Sigmoid colon (tissue), 6 donors: ENCODE measurements at regions not wholly inside any gene's neighbourhood (a gene's known extent, or its start where the extent isn't known, plus 50 kb on each side); places are given as distances from the start of the nearest gene placed in this dataset.

Experiments used
- DNase-seq: peaks from one replicate; pipeline ENCODE4 v3.0.0-alpha.2; 2019
- H3K27ac ChIP-seq, 4 donors: fragments of 200-600 bp; sonication (generic); one replicate each; pipeline ENCODE4 v1.5.1; 2016 to 2019; ENCODE audit warnings: mild to moderate bottlenecking in 1 of 4
- H3K27me3 ChIP-seq, 3 donors: fragments of 200-600 bp; sonication (generic); one replicate each; pipeline ENCODE4 v1.5.1; 2019; ENCODE audit warnings: mild to moderate bottlenecking in 1 of 3
- H3K36me3 ChIP-seq, 4 donors: fragments of 200-600 bp; sonication (generic); one replicate each; pipeline ENCODE4 v1.5.1; 2016 to 2019
- H3K4me1 ChIP-seq, 4 donors: fragments of 200-600 bp; sonication (generic); one replicate each; pipeline ENCODE4 v1.5.1; 2017 to 2019
- H3K4me3 ChIP-seq, 4 donors: fragments of 200-600 bp; sonication (generic); one replicate each; pipeline ENCODE4 v1.5.1; 2017 to 2019; ENCODE audit warnings: mild to moderate bottlenecking in 2 of 4, moderate library complexity in 1 of 4
- H3K9me3 ChIP-seq, 4 donors: fragments of 200-600 bp in 3 of 4; sonication (generic) in 3 of 4; one replicate each; pipeline versions ENCODE4 v1.5.1 to v1.6.1; 2013 to 2019
- CTCF ChIP-seq, 4 experiments: fragments of 450-650 bp in 3 of 4; fragments of 200-600 bp in 1 of 4; IDR thresholded peaks; one replicate each; pipeline ENCODE4 v1.5.1; 2016 to 2019; ENCODE audit warnings: antibody characterized with exemption in 4 of 4, mild to moderate bottlenecking in 3 of 4, moderate library complexity in 2 of 4
- EP300 ChIP-seq, 4 donors: sonication (generic); formaldehyde crosslinking; IDR thresholded peaks; one replicate each; pipeline ENCODE4 v1.6.1; 2017; ENCODE audit warnings: antibody characterized with exemption in 4 of 4
- POLR2A ChIP-seq, 2 donors: fragments of 450-650 bp; IDR thresholded peaks; one replicate each; pipeline ENCODE4 v1.6.1; 2016; ENCODE audit warnings: antibody characterized with exemption in 2 of 2, mild to moderate bottlenecking in 2 of 2, moderate library complexity in 2 of 2
- POLR2AphosphoS5 ChIP-seq, 4 donors: sonication (generic); formaldehyde crosslinking; IDR thresholded peaks; one replicate each; pipeline ENCODE4 v1.6.1; 2017; ENCODE audit warnings: antibody characterized with exemption in 4 of 4
- WGBS, 2 donors: extraction: QIAGEN DNeasy Blood & Tissue Kit; methylation state at CpG; one replicate each; pipeline ENCODE4 v1.1.7; 2013; 5-methylcytosine and 5-hydroxymethylcytosine counted together
- intact Hi-C: fragments of 100-400 bp; cut with DNase I; formaldehyde crosslinking; loops from one replicate; pipeline ENCODE4 v1.15.1; 2023
- donor health status: healthy with polysubstance abuse.
- donor health status: healthy.

GRCh38 chr4:22287631-22288030 lies 228.2 kb downstream of the ADGRA3 start:
- Histone ChIP-seq H3K4me3 (no peak overlapping the region), H3K27ac (no peak overlapping the region), H3K27me3 (no peaks in the 10 kb centered on the region), H3K36me3 (no peaks in the 10 kb centered on the region), H3K4me1 (no peaks in the 10 kb centered on the region), H3K9me3 (peaks cover 0 to 4% (median 0%) of the 10 kb centered on the region in 4 donors)
- TF ChIP-seq POLR2AphosphoS5 (IDR thresholded peaks at IDR 0.05), result no peak
- no peak for TF ChIP-seq POLR2A (IDR thresholded peaks at IDR 0.05)
- no peak for TF ChIP-seq EP300 (IDR thresholded peaks at IDR 0.05)
- TF ChIP-seq CTCF (IDR thresholded peaks at IDR 0.05), result no peak
- WGBS, 2 donors, result 84% methylated on average over 1 of the region's 1 CpG
- intact Hi-C loops, result no loop called here
- no peak for DNase-seq

GRCh38 chr4:22268350-22269025 lies 247.4 kb downstream of the ADGRA3 start:
- TF ChIP-seq EP300 (IDR thresholded peaks at IDR 0.05) (no peak), POLR2AphosphoS5 (IDR thresholded peaks at IDR 0.05) (no peak), POLR2A (IDR thresholded peaks at IDR 0.05) (no peak), CTCF (IDR thresholded peaks at IDR 0.05) (no peak)
- Histone ChIP-seq H3K4me1 (no peaks in the 10 kb centered on the region), H3K9me3 (no peaks in the 10 kb centered on the region), H3K27me3 (no peaks in the 10 kb centered on the region), H3K4me3 (no peak overlapping the region), H3K36me3 (no peaks in the 10 kb centered on the region), H3K27ac (no peak overlapping the region)
- intact Hi-C loops, result no loop called here
- WGBS, 2 donors, result 78 to 81% methylated on average over 10 of the region's 10 CpGs
- no peak for DNase-seq

- H3K4me3 ChIP-seq, result no peak overlapping the region
- no peaks in the 10 kb centered on the region for H3K9me3 ChIP-seq
- WGBS, 2 donors, result 89 to 91% methylated on average over 7 of the region's 7 CpGs
- no peaks in the 10 kb centered on the region for H3K4me1 ChIP-seq
- no peaks in the 10 kb centered on the region for H3K36me3 ChIP-seq
- DNase-seq, result no peak
- H3K27ac ChIP-seq, result no peak overlapping the region
- intact Hi-C loops, result no loop called here
- TF ChIP-seq POLR2AphosphoS5 (IDR thresholded peaks at IDR 0.05) (no peak), POLR2A (IDR thresholded peaks at IDR 0.05) (no peak), CTCF (IDR thresholded peaks at IDR 0.05) (no peak), EP300 (IDR thresholded peaks at IDR 0.05) (no peak)
- H3K27me3 ChIP-seq, result no peaks in the 10 kb centered on the region
Observed at GRCh38 chr4:22264261-22264660, 251.6 kb downstream of the ADGRA3 start.

GRCh38 chr4:22253431-22253830 lies 262.4 kb downstream of the ADGRA3 start:
- Histone ChIP-seq H3K27ac (no peak overlapping the region), H3K9me3 (no peaks in the 10 kb centered on the region), H3K4me3 (no peak overlapping the region), H3K4me1 (no peaks in the 10 kb centered on the region), H3K36me3 (no peaks in the 10 kb centered on the region), H3K27me3 (no peaks in the 10 kb centered on the region)
- DNase-seq, result no peak
- WGBS, 2 donors, result 28 to 56% methylated on average over 1 of the region's 1 CpG
- intact Hi-C loops, result no loop called here
- no peak for TF ChIP-seq POLR2AphosphoS5 (IDR thresholded peaks at IDR 0.05)
- TF ChIP-seq CTCF (IDR thresholded peaks at IDR 0.05), result no peak
- no peak for TF ChIP-seq POLR2A (IDR thresholded peaks at IDR 0.05)
- TF ChIP-seq EP300 (IDR thresholded peaks at IDR 0.05), result no peak

- no peak for TF ChIP-seq EP300 (IDR thresholded peaks at IDR 0.05)
- TF ChIP-seq CTCF (IDR thresholded peaks at IDR 0.05), result no peak
- TF ChIP-seq POLR2A (IDR thresholded peaks at IDR 0.05), result no peak
- TF ChIP-seq POLR2AphosphoS5 (IDR thresholded peaks at IDR 0.05), result no peak
- no peaks in the 10 kb centered on the region for H3K36me3 ChIP-seq
- no peaks in the 10 kb centered on the region for H3K27me3 ChIP-seq
- no peaks in the 10 kb centered on the region for H3K4me1 ChIP-seq
- WGBS, 2 donors, result 28 to 62% methylated on average over 2 of the region's 2 CpGs
- no peaks in the 10 kb centered on the region for H3K9me3 ChIP-seq
- H3K27ac ChIP-seq, result no peak overlapping the region
- intact Hi-C loops, result no loop called here
- no peak for DNase-seq
- H3K4me3 ChIP-seq, result no peak overlapping the region
Observed at GRCh38 chr4:22246847-22247246, 269.0 kb downstream of the ADGRA3 start.
